SK-N-SH treated with all-trans-retinoic acid at 6 μM for 48 hours (cell line): ENCODE measurements at regions not wholly inside any gene's neighbourhood (a gene's known extent, or its start where the extent isn't known, plus 50 kb on each side); places are given as distances from the start of the nearest gene placed in this dataset.

ENCODE experiments used
- ATAC-seq: fragments of 200-7000 bp; cut with Tn5 transposase; 3 replicates; pipeline ENCODE4 v1.9.1; 2020; ENCODE audit warnings: mild to moderate bottlenecking, moderate library complexity
- BACH2 ChIP-seq: fragments of 250-450 bp; sonication (Bioruptor Pico); IDR thresholded peaks from 2 replicates; pipeline ENCODE4 v1.9.0; 2021; ENCODE audit warnings: mild to moderate bottlenecking, borderline replicate concordance
- CSDC2 ChIP-seq: fragments of 250-450 bp; sonication (Bioruptor Pico); IDR thresholded peaks from 2 replicates; pipeline ENCODE4 v1.5.0; 2020; ENCODE audit warnings: mild to moderate bottlenecking, moderate library complexity
- ESRRG ChIP-seq: fragments of 250-450 bp; sonication (Bioruptor Pico); IDR thresholded peaks from 2 replicates; pipeline ENCODE4 v1.6.1; 2021; ENCODE audit warnings: mild to moderate bottlenecking
- ISL1 ChIP-seq: fragments of 250-450 bp; sonication (Bioruptor Pico); IDR thresholded peaks from 2 replicates; pipeline ENCODE4 v2.1.2; 2022; ENCODE audit warnings: mild to moderate bottlenecking, moderate library complexity
- OSR1 ChIP-seq: fragments of 250-450 bp; sonication (Bioruptor Pico); IDR thresholded peaks from 2 replicates; pipeline ENCODE4 v1.8.0; 2022; ENCODE audit warnings: moderate library complexity, mild to moderate bottlenecking, inconsistent platforms
- PPARA ChIP-seq: fragments of 250-450 bp; sonication (Bioruptor Pico); IDR thresholded peaks from 2 replicates; pipeline ENCODE4 v1.5.0; 2020; ENCODE audit warnings: mild to moderate bottlenecking, borderline replicate concordance
- SNAI2 ChIP-seq: fragments of 250-450 bp; sonication (Bioruptor Pico); IDR thresholded peaks from 2 replicates; pipeline ENCODE4 v1.5.0; 2020; ENCODE audit warnings: mild to moderate bottlenecking, moderate library complexity
- ZC3H10 ChIP-seq: fragments of 250-450 bp; sonication (Bioruptor Pico); IDR thresholded peaks from 2 replicates; pipeline ENCODE4 v1.5.1; 2021; ENCODE audit warnings: mild to moderate bottlenecking, moderate library complexity
- ZFP3 ChIP-seq: fragments of 250-450 bp; sonication (Bioruptor Pico); IDR thresholded peaks from 2 replicates; pipeline ENCODE4 v1.5.0; 2020; ENCODE audit warnings: mild to moderate bottlenecking, moderate library complexity
- ZNF565 ChIP-seq: fragments of 450-650 bp; formaldehyde crosslinking; conservative IDR thresholded peaks from 2 replicates; pipeline ENCODE4 v1.5.0; 2020; ENCODE audit warnings: low read depth, mild to moderate bottlenecking, moderate library complexity
- ZNF70 ChIP-seq: fragments of 450-650 bp; formaldehyde crosslinking; IDR thresholded peaks from 2 replicates; pipeline ENCODE4 v1.5.0; 2020; ENCODE audit warnings: mild to moderate bottlenecking, moderate library complexity
- ZNF8 ChIP-seq: fragments of 450-650 bp; formaldehyde crosslinking; IDR thresholded peaks from 2 replicates; pipeline ENCODE4 v1.5.0; 2020; ENCODE audit warnings: mild to moderate bottlenecking, moderate library complexity
- TF ChIP-seq, protein P1 (sequence below): fragments of 250-450 bp; sonication (Bioruptor Pico); IDR thresholded peaks from 2 replicates; pipeline ENCODE4 v1.8.0; 2020; ENCODE audit warnings: mild to moderate bottlenecking, moderate library complexity, borderline replicate concordance
- TF ChIP-seq, protein P2 (sequence below): fragments of 250-450 bp; sonication (Bioruptor Pico); IDR thresholded peaks from 2 replicates; pipeline ENCODE4 v1.5.1; 2021; ENCODE audit warnings: mild to moderate bottlenecking, moderate library complexity
- TF ChIP-seq, protein P3 (sequence below): fragments of 250-450 bp; sonication (Bioruptor Pico); IDR thresholded peaks from 2 replicates; pipeline ENCODE4 v1.5.1; 2020; ENCODE audit warnings: low read depth, mild to moderate bottlenecking, moderate library complexity

DNA sequence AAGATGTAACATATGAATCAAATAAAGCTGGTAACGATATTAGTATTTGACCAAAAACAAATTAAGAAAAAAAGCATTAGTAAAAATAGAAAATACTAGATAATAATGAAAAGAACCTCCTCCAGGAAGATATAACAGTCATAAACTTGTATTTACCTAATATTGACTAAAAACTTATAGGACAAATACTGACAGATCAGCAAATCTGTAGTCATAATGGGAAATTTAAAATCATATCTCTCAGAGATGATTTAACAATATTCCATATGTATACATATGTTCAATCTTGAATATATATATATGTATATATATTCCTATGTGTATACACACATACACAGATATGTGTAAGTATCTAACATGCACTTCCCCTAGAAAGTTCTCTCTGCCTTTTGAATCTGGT lies 52.0 kb upstream of the FGGY start:
- TF ChIP-seq, protein P1, sequence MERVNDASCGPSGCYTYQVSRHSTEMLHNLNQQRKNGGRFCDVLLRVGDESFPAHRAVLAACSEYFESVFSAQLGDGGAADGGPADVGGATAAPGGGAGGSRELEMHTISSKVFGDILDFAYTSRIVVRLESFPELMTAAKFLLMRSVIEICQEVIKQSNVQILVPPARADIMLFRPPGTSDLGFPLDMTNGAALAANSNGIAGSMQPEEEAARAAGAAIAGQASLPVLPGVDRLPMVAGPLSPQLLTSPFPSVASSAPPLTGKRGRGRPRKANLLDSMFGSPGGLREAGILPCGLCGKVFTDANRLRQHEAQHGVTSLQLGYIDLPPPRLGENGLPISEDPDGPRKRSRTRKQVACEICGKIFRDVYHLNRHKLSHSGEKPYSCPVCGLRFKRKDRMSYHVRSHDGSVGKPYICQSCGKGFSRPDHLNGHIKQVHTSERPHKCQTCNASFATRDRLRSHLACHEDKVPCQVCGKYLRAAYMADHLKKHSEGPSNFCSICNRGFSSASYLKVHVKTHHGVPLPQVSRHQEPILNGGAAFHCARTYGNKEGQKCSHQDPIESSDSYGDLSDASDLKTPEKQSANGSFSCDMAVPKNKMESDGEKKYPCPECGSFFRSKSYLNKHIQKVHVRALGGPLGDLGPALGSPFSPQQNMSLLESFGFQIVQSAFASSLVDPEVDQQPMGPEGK, result no peak
- no peak for TF ChIP-seq ISL1 (CRISPR knock-in tag)
- TF ChIP-seq ZNF8 (CRISPR knock-in tag), result no peak
- no peak for TF ChIP-seq ZNF70 (CRISPR knock-in tag)
- TF ChIP-seq SNAI2 (CRISPR knock-in tag), result no peak
- no peak for TF ChIP-seq ZNF565 (CRISPR knock-in tag)
- no peak for TF ChIP-seq BACH2
- no peak for TF ChIP-seq ZFP3 (CRISPR knock-in tag)
- no peak for TF ChIP-seq PPARA (CRISPR knock-in tag)
- no peak for TF ChIP-seq ZC3H10
- TF ChIP-seq, protein P2, sequence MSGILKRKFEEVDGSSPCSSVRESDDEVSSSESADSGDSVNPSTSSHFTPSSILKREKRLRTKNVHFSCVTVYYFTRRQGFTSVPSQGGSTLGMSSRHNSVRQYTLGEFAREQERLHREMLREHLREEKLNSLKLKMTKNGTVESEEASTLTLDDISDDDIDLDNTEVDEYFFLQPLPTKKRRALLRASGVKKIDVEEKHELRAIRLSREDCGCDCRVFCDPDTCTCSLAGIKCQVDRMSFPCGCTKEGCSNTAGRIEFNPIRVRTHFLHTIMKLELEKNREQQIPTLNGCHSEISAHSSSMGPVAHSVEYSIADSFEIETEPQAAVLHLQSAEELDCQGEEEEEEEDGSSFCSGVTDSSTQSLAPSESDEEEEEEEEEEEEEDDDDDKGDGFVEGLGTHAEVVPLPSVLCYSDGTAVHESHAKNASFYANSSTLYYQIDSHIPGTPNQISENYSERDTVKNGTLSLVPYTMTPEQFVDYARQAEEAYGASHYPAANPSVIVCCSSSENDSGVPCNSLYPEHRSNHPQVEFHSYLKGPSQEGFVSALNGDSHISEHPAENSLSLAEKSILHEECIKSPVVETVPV (CRISPR knock-in tag), result no peak
- TF ChIP-seq OSR1 (CRISPR knock-in tag), result no peak
- TF ChIP-seq CSDC2 (CRISPR knock-in tag), result no peak
- TF ChIP-seq, protein P3, sequence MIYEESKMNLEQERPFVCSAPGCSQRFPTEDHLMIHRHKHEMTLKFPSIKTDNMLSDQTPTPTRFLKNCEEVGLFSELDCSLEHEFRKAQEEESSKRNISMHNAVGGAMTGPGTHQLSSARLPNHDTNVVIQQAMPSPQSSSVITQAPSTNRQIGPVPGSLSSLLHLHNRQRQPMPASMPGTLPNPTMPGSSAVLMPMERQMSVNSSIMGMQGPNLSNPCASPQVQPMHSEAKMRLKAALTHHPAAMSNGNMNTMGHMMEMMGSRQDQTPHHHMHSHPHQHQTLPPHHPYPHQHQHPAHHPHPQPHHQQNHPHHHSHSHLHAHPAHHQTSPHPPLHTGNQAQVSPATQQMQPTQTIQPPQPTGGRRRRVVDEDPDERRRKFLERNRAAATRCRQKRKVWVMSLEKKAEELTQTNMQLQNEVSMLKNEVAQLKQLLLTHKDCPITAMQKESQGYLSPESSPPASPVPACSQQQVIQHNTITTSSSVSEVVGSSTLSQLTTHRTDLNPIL, result no peak
- TF ChIP-seq ESRRG, result no peak
- ATAC-seq, result no peak
